Activated naive CD4-positive, alpha-beta T cell treated with anti-CD3 and anti-CD28 coated beads, Interleukin-2, amount 50 U/mL, for 72 hours (primary cell): ENCODE measurements at regions not wholly inside any gene's neighbourhood (a gene's known extent, or its start where the extent isn't known, plus 50 kb on each side); places are given as distances from the start of the nearest gene placed in this dataset.

ENCODE experiments used
- ATAC-seq, 2 donors: fragments of 150-1000 bp; cut with Tn5 transposase; 2 replicates each; pipeline ENCODE4 v1.10.0; 2021; ENCODE audit warnings: mild to moderate bottlenecking in 2 of 2, moderate library complexity in 2 of 2
- DNase-seq, 2 donors: peaks; one replicate each; pipeline ENCODE4 v3.0.0; 2021 to 2022; ENCODE audit warnings: low spot score in 2 of 2
- H3K27ac Mint-ChIP-seq, 2 donors: one replicate each; pipeline ENCODE4 v1.8.0; 2022; ENCODE audit warnings: mild to moderate bottlenecking in 2 of 2, mixed read lengths in 2 of 2
- H3K36me3 Mint-ChIP-seq, 2 donors: one replicate each; pipeline ENCODE4 v1.8.0; 2022; ENCODE audit warnings: mixed read lengths in 2 of 2
- H3K9me3 Mint-ChIP-seq, 2 donors: one replicate each; pipeline ENCODE4 v1.8.0; 2022; ENCODE audit warnings: mixed read lengths in 2 of 2

DNA sequence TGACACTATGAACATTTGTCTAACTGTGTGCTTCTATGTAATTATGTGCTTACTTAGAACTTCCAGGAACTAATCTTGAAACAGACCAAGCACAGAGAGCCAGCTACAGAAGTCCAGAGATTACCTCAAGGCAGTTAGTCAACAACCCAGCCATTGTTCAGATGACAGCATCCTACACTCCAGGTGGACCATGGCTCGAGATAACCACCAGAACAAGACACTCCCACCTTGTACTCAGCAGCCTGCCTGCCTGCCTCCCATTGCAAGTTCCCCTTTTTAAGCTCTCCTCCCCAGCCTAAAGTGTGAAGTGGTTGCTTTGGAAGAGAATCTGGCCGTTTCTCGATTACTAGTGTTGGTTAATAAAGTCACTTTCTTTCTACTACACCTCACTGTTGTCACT is 1080.6 kb upstream of the LRRN3 start:
- Mint-ChIP-seq H3K9me3 (no peaks in the 10 kb centered on the region), H3K27ac (no peak overlapping the region), H3K36me3 (no peaks in the 10 kb centered on the region)
- no peak for ATAC-seq
- no peak for DNase-seq

DNA sequence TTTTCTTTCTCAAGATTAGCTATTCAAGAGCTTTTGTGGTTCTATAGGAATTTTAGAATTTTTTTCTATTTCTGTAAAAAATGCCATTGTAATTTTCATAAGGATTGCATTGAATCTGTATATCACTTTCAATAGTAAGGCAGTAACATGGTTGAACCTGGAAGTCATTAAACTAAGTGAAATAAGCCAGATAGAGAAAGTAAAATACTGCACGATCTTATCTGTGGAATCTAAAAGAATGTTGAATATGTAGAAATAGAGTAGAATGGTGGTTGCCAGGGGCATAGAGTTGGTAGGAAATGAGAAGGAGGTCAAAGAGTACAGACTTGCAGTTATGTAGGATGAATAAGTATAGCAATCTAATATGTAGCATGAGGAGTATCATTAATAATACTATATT is 1073.5 kb upstream of the LRRN3 start:
- Mint-ChIP-seq H3K36me3 (no peaks in the 10 kb centered on the region), H3K9me3 (no peaks in the 10 kb centered on the region), H3K27ac (no peak overlapping the region)
- no peak for ATAC-seq
- DNase-seq: no peak

DNA sequence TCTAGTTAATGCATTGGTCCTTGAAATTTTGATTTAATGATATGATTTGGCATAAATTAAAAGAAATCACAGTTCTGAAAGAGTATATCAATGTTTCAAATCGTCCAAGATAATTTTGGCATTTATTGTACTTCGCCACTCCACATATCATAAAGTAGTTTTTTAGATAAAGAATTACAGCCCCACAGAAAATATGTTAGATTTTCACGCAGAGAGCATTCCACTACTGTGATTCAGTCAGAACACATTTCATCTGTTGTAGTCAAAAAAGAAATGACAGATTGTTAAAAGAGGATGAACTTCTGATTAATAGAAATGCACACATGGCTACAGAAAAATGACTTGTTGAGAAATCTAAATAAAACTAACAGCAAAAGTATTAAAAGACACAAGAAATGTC is 1063.5 kb upstream of the LRRN3 start:
- no peak overlapping the region for H3K27ac Mint-ChIP-seq
- ATAC-seq (no peak), DNase-seq (no peak)
- no peaks in the 10 kb centered on the region for H3K9me3 Mint-ChIP-seq
- no peaks in the 10 kb centered on the region for H3K36me3 Mint-ChIP-seq

DNA sequence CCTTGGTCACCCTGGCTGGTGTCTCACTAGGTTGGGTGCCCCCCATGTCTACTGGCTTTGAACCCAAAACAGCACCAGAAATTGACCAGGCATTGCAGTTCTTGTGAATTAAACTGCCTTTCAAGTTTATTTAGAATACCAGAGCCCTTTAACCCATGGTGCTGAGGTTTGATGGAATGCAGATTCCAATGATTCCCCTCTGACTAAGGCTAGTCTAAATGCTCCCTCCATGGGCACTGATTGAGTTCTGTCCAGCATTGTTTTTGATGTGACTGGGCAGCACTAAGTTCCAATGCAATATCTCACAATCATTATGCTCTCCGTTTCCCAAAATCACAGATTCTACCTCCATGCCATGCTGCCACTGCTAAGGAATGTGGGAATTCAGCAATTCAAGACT is 1047.4 kb upstream of the LRRN3 start:
- no peak overlapping the region for H3K27ac Mint-ChIP-seq
- H3K9me3 Mint-ChIP-seq: peaks cover 0 to 16% of the 10 kb centered on the region in 2 donors
- DNase-seq (no peak), ATAC-seq (no peak)
- no peaks in the 10 kb centered on the region for H3K36me3 Mint-ChIP-seq

DNA sequence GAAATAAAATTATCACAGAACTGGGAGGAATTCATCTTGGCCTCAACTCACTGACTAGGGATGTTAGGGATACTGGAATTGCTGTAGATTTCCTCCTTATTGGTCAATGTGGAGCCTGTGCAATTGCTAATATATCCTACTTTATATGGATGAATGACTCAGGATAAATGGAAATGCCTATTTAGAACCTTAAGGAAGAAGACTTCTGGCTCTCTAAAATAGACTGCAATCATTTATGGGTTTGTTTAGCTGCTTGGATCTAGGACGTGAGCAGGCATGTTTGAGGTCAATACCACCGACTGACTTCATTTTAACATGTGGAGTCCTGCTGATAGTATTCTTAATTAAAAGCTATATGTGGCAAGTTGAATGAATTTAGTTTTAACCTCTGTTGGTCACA is 1040.1 kb upstream of the LRRN3 start:
- DNase-seq (no peak), ATAC-seq (no peak)
- Mint-ChIP-seq H3K27ac (no peak overlapping the region), H3K36me3 (no peaks in the 10 kb centered on the region), H3K9me3 (peaks cover 0 to 9% of the 10 kb centered on the region in 2 donors)

DNA sequence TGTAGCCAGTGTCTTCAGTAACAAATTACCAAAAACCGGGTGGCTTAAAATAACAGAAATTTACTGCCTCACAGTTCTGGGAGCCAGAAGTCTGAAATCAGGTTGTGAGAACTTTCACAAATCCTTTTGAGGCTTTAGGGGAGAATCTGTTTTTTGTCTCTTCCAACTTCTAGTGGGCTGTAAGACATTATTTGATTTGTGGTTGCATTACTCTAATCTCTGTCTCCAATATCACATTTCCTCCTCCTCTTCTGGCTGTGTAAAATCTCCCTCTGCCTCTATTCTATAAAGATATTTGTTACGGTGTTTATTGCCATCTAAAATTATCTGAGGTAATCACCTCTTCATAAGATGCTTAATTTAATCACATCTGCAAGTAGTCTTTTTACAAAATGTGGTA is 1039.6 kb upstream of the LRRN3 start:
- Mint-ChIP-seq H3K9me3 (peaks cover 0 to 9% of the 10 kb centered on the region in 2 donors), H3K36me3 (no peaks in the 10 kb centered on the region), H3K27ac (no peak overlapping the region)
- DNase-seq (no peak), ATAC-seq (no peak)

DNA sequence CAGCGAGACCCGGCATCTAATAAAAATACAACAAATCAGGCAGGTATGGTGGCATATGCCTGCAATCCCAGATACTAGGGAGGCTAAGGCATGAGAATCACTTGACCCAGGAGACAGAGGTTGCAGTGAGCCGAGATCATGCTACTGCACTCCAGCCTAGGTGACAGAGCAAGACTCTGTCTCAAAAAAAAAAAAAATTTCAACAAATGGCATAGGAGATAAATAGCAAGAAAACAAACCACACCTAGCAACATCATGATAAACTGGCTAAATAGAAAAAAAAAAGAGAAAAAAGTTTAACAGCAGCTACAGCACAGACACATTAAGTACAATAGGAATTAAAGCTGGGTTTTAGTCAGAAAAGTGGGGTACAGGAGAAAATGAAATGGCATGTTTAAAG is 1034.6 kb upstream of the LRRN3 start:
- ATAC-seq: no peak
- peaks cover 0 to 3% of the 10 kb centered on the region in 2 donors for H3K9me3 Mint-ChIP-seq

DNA sequence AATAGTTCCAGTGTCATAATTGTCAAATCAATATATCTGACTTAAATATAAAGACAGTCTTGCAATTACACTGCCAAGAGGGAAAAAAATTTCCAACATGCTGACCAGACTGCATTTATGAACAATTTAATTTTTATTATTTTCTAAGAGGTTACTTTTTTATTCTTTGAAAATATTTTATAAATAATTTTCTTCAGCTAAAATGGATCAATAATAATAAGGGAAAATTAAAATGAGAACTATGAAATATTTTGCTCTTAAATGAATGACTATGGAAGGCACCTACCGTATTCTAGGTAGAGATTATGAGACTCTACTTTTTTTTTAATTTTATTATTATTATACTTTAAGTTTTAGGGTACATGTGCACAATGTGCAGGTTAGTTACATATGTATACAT is 1032.5 kb upstream of the LRRN3 start:
- Mint-ChIP-seq H3K27ac (no peak overlapping the region), H3K36me3 (no peaks in the 10 kb centered on the region), H3K9me3 (no peaks in the 10 kb centered on the region)
- ATAC-seq (no peak), DNase-seq (no peak)

More for the DNA sequence above, 1034.6 kb upstream of the LRRN3 start:
- Mint-ChIP-seq H3K27ac (no peak overlapping the region), H3K36me3 (no peaks in the 10 kb centered on the region)
- no peak for DNase-seq

DNA sequence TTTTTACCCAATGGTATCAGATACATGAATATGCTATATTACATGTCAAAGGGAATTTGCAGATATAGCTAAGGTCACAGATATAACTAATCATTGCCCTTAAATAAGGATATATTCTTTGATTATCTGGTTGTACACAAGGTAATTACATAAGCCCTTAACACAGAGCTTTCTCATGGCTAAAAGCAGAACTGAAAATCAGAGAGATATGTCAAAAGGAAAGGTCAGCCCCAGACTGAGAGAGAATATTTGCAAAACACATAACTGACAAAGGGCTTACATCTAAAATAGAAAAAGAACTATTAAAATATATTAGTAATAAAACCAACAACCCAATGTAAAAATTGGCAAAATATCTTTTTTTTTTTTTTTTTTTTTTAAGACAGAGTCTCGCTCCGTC is 1029.5 kb upstream of the LRRN3 start:
- ATAC-seq (no peak), DNase-seq (no peak)
- Mint-ChIP-seq H3K36me3 (no peaks in the 10 kb centered on the region), H3K27ac (no peak overlapping the region), H3K9me3 (no peaks in the 10 kb centered on the region)

DNA sequence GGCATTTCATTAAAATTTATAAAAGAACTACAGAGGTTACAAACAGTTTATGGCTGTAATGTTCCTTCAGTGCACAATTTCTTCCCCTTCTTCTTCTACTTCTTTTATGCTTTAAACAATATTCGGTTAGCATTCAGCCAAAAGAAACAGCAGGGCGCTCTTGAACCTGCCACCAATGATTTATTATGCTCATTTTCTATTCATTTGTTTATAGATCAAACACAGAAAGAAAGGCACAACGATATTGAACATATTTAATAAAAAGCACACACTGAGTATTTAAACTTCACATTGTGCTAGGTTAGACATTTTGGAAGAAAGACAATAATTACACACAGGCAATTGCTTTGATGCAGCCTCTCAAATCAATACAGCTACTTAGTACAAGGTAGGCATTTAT is 1025.8 kb upstream of the LRRN3 start:
- DNase-seq: no peak
- no peak overlapping the region for H3K27ac Mint-ChIP-seq

DNA sequence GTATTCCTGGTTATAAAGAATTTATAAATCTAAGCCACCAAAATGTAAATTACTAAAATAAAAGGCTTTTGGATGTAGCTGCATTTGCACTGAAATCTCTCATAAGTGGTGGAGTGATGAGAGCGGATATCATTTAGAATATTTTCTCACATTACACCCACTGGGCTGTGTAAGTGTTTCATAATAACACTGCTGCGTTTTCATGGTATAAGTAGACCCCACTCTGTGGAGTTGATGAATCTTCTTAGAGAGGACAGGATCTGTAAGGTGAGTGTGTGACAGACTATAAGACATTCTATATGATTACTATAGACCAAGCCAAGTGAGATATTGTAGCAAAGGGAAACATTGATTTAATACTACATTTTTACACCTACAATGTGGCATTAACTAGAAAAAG is 1024.1 kb upstream of the LRRN3 start:
- H3K9me3 Mint-ChIP-seq: no peaks in the 10 kb centered on the region
- H3K36me3 Mint-ChIP-seq: no peaks in the 10 kb centered on the region
- DNase-seq (no peak), ATAC-seq (no peak)
- no peak overlapping the region for H3K27ac Mint-ChIP-seq

More for the DNA sequence above, 1025.8 kb upstream of the LRRN3 start:
- Mint-ChIP-seq H3K36me3 (no peaks in the 10 kb centered on the region), H3K9me3 (no peaks in the 10 kb centered on the region)
- no peak for ATAC-seq

DNA sequence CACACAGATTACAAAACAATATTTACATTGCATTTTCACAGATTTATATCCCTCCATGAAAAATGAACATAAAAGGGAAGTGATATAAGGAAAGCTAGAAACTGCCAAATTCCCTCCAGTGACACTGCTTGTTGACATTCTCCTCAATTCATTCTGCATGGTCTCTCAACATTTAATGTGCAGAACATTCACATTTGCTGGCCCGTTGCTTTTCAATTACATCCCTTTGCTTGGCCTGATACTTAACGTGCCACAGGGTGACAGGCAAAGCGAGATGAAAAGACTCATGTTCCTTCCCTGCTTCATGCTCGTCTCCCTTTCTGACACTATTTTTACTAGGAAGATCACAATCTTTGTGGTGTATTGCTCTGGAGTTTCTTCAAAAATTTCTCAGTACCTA is 1019.7 kb upstream of the LRRN3 start:
- ATAC-seq (no peak), DNase-seq (no peak)
- Mint-ChIP-seq H3K9me3 (no peaks in the 10 kb centered on the region), H3K36me3 (no peaks in the 10 kb centered on the region), H3K27ac (no peak overlapping the region)

DNA sequence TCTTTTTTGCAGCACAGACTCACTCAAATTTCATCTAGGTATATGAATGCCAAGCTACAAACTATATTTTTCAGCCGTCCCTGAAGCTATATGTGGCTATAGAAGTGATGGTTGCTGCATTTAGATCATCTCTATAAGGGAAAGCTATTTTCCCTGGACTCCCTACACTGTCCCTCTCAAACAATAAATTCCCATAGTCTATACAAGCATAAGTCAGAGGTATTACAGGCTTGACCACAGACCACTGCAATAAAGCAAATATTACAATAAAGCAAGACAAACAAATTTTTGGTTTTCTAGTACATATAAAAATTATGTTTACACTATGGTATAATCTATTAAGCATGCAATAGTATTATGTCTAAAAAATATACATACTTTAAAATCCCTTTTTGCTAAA is 1015.5 kb upstream of the LRRN3 start:
- Mint-ChIP-seq H3K36me3 (no peaks in the 10 kb centered on the region), H3K27ac (no peak overlapping the region), H3K9me3 (no peaks in the 10 kb centered on the region)
- ATAC-seq: no peak
- no peak for DNase-seq

DNA sequence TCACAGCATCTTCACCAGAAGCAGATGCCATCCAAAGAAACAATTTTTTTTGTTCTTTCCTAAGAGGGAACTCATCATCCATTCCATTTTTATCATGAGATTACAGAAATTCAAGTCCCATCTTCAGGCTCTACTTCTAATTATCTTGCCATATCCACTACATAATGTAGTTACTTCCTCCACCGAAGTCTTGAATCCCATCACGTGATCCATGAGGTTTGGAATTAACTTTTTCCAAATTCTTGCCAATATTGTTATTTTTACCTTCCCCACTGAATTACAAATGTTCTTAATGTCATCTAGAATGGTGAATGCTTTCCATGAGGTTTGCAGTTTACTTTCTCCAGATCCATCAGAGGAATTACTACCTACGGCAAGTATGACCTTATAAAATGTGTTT is 1014.7 kb upstream of the LRRN3 start:
- no peak overlapping the region for H3K27ac Mint-ChIP-seq
- DNase-seq (no peak), ATAC-seq (no peak)
- no peaks in the 10 kb centered on the region for H3K9me3 Mint-ChIP-seq
- no peaks in the 10 kb centered on the region for H3K36me3 Mint-ChIP-seq

DNA sequence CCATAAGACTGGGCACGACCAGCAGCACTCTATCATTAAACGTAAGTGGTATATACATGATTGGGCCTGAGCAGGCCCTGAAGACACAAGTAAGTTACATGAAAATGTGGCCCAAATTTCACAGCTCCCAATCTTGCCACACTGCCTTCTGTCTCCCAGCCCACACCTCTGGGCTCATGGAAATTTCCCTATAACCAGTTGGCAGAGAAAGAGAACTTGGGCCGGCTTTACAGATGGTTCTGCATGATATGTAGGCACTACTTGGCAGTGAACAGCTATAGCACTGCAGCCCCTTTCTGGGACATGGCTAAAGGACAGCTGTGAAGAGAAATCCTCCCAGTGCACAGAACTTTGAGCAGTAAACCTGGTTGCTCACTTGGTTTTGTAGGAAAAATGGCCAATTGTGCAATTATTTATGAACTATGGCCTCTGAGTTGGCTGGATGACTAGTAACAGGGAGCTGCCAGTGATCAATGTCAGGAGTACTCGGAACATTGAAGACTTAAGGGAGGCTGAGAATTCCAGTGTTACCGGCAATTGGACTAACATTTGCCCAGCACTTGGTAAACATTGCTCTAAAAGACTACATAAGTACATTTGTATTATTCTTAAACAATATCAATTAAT is 1006.6 kb upstream of the LRRN3 start:
- H3K27ac Mint-ChIP-seq: no peak overlapping the region
- no peak for DNase-seq
- no peaks in the 10 kb centered on the region for H3K36me3 Mint-ChIP-seq
- no peak for ATAC-seq
- no peaks in the 10 kb centered on the region for H3K9me3 Mint-ChIP-seq

DNA sequence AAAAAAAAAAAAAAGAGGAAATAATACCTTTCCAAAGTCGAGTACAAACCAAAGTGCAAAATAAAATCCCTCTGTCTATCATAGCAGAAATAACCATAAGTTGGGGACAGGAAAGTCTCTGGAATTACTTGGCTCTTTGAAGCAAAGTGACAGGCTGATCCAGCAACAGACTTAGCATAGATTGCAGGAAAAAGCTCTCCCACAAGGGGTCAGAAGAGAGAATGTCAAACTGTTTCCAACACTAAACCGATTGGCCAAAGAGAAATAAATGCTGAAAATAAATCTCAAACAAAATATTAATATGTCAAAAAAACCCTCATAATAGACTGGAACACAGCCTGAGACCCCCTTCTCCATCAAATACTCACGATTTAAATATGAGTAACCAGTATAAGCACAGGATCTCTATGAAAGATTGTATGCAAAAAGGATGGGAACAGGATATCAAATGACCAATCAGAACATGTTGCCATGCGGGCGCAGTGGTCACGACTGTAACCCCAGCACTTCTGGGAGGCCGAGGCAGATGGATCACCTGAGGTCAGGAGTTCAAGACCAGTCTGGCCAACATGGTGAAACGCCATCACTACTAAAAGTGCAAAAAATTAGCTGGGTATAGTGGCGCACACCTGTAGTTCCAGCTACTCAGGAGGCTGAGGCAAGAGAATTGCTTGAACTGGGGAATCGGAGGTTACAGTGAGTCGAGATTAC is 1000.7 kb upstream of the LRRN3 start:
- H3K27ac Mint-ChIP-seq: no peak overlapping the region
- no peaks in the 10 kb centered on the region for H3K36me3 Mint-ChIP-seq
- no peak for ATAC-seq
- peak in 1 of 2 donors; percentile 3 for DNase-seq
- no peaks in the 10 kb centered on the region for H3K9me3 Mint-ChIP-seq

DNA sequence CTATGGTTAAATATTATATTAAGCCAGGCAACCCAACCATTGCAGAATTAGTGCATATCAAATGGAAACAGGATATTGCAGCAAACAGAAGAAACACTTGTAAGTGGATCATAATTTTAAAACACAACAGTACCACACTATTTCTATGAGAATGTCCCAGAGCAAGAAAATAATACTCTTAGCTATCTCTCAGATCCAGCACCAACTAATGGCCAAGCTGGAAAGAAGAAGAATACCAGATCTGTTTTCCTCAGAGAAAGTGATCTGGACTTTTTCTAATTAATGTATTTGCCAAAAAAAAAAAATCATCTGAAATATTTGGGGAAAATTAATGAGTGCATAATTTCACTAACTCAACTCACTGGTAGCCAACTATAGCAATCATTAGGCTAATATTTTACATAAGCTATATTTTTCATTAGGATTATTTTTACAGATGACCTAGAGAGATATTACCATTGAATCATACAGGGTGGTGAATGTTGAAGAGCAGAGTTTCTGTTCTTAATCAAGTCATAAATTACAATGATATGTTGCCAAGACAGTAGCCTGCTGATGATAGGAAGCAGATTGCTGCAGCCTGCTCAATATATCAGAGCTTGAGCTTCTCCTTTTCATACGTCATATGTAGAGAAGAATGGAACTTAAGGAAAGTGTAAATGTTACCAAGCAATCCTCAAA is 995.4 kb upstream of the LRRN3 start:
- Mint-ChIP-seq H3K27ac (no peak overlapping the region), H3K36me3 (no peaks in the 10 kb centered on the region), H3K9me3 (peaks cover 0 to 4% of the 10 kb centered on the region in 2 donors)
- ATAC-seq (no peak), DNase-seq (no peak)

DNA sequence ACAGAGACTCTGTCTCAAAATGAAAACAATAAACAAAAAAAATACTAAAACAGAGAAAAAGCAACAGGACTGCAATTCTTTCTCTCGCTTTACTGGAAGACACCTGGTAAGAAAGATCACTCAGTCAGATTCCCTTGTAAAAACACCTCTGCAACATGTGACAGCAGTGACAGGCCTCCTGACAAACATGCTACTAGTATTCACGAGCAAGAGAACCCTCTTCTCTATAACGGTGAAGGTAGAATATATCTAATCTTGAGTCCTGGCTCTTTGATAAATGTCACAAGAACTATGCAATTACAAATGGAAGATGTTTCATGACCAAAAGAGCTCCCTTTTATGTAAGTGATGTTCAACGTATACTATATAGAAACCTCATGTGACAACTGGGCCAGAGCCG is 986.7 kb upstream of the LRRN3 start:
- no peaks in the 10 kb centered on the region for H3K36me3 Mint-ChIP-seq
- no peak overlapping the region for H3K27ac Mint-ChIP-seq
- no peak for DNase-seq
- ATAC-seq: no peak
- no peaks in the 10 kb centered on the region for H3K9me3 Mint-ChIP-seq
